ENCODE measurements at regions not wholly inside any gene's neighbourhood (a gene's known extent, or its start where the extent isn't known, plus 50 kb on each side); places are given as distances from the start of the nearest gene placed in this dataset.

DNA sequence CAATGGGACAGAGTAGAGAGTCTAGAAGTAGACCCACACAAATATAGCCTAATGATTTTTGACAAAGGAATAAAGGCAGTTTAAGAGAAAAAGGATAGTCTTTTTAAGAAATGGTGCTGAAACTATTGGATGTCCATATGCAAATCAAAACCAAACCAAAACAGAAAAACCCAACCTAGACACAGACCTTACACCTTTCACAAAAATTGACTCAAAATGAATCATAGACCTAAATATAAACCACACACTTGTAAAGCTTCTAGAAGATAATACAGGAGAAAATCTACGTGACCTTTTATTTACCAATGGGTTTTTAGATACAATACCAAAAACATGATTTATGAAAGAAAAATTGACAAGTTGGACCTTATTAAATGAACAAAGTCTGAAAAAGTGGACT lies 66.4 kb upstream of the MPHOSPH6 start:
- no peak overlapping the region for H3K4me3 Mint-ChIP-seq
- H3K4me1 Mint-ChIP-seq (ENCODE audit: unreplicated experiment): no peaks in the 10 kb centered on the region
- H3K9me3 Mint-ChIP-seq: no peaks in the 10 kb centered on the region
- no peak for TF ChIP-seq CTCF (conservative IDR thresholded peaks at IDR 0.05)
- peaks cover 11% of the 10 kb centered on the region for H3K27me3 Mint-ChIP-seq
- no peak for DNase-seq (ENCODE audit: extremely low spot score, unreplicated experiment)
- no peak overlapping the region for H3K27ac Mint-ChIP-seq
- H3K36me3 Mint-ChIP-seq: no peaks in the 10 kb centered on the region

GRCh38 chr16:82232806-82233205 lies 62.8 kb upstream of the MPHOSPH6 start:
- H3K27me3 Mint-ChIP-seq: peaks cover 13% of the 10 kb centered on the region
- DNase-seq (ENCODE audit: extremely low spot score, unreplicated experiment): no peak
- H3K36me3 Mint-ChIP-seq: no peaks in the 10 kb centered on the region
- H3K4me1 Mint-ChIP-seq (ENCODE audit: unreplicated experiment): no peaks in the 10 kb centered on the region
- H3K9me3 Mint-ChIP-seq: no peaks in the 10 kb centered on the region
- no peak overlapping the region for H3K27ac Mint-ChIP-seq
- TF ChIP-seq CTCF (conservative IDR thresholded peaks at IDR 0.05): no peak
- no peak overlapping the region for H3K4me3 Mint-ChIP-seq

- Mint-ChIP-seq H3K27me3 (peaks cover 18% of the 10 kb centered on the region), H3K4me3 (no peak overlapping the region)
Observed at GRCh38 chr16:82231008-82231787, 61.2 kb upstream of the MPHOSPH6 start.

DNA sequence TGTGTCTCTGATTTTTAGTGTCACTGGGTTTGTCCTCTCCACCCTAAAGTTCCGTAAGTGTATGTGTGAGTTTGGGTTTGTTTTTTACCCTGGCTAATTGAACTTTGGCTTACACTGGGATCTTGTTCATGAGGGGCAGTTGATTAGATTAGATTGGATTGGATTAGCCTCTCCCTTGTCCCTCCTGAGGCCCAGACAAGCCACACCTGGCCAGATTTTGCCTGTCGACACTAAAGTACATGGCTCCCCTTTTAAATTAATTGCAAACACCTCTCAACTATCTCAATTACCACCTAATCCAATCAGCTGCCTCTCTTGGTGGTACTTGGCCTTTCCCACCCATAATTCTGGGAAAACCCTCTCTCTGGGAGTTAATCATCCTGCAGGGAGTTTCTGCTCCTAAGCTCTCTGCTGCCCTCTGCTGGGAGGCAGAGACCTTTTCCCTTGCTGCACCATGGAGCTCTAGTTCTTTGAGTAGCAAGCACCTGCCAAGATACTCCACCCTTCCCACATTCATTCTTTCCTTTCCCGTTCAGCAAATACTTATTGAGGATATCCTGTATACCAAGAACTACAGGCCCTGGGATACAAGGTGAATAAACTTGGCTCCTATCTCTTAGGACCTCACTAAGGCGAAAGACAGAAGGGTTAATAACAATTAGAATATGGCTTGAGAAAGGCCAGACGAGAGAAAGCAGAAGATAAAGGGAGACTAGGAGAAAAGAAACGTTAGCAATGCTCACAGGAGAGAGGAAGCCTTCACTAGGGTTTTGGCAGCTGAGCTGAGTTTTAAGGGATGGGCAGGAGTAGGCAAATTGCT lies 60.0 kb upstream of the MPHOSPH6 start:
- H3K27me3 Mint-ChIP-seq: peaks cover 18% of the 10 kb centered on the region
- H3K4me1 Mint-ChIP-seq (ENCODE audit: unreplicated experiment): no peaks in the 10 kb centered on the region
- DNase-seq (ENCODE audit: extremely low spot score, unreplicated experiment): no peak
- no peak overlapping the region for H3K27ac Mint-ChIP-seq
- H3K4me3 Mint-ChIP-seq: no peak overlapping the region
- peak; percentile 92 for TF ChIP-seq CTCF (conservative IDR thresholded peaks at IDR 0.05)
- H3K9me3 Mint-ChIP-seq: no peaks in the 10 kb centered on the region
- H3K36me3 Mint-ChIP-seq: no peaks in the 10 kb centered on the region

More at GRCh38 chr16:82231008-82231787, 61.2 kb upstream of the MPHOSPH6 start:
- Mint-ChIP-seq H3K36me3 (no peaks in the 10 kb centered on the region), H3K9me3 (no peaks in the 10 kb centered on the region), H3K4me1 (ENCODE audit: unreplicated experiment) (no peaks in the 10 kb centered on the region), H3K27ac (no peak overlapping the region)
- no peak for DNase-seq (ENCODE audit: extremely low spot score, unreplicated experiment)
- no peak for TF ChIP-seq CTCF (conservative IDR thresholded peaks at IDR 0.05)

DNA sequence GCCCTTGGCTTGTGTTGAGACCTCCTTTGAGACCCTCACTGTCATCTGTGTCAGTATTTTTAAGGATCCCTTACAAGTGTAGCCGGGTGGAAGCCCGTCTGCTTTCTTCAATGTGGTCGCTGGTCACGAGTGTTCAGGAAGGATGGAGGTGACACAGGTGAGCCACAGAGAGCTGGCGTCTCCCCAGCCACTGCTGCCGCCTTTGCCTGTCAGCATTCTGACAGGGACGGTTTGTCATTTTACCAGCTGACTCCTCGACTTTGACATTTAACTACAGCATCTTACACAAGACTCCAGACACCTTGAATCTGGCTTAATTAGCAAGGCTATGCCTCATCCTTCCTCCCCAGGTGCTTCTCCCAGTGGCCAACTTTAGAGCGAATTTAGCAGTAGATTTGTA lies 56.3 kb upstream of the MPHOSPH6 start:
- no peaks in the 10 kb centered on the region for H3K36me3 Mint-ChIP-seq
- no peak for DNase-seq (ENCODE audit: extremely low spot score, unreplicated experiment)
- no peak overlapping the region for H3K27ac Mint-ChIP-seq
- no peak for TF ChIP-seq CTCF (conservative IDR thresholded peaks at IDR 0.05)
- no peaks in the 10 kb centered on the region for H3K9me3 Mint-ChIP-seq
- no peaks in the 10 kb centered on the region for H3K4me1 Mint-ChIP-seq (ENCODE audit: unreplicated experiment)
- peaks cover 18% of the 10 kb centered on the region for H3K27me3 Mint-ChIP-seq
- no peak overlapping the region for H3K4me3 Mint-ChIP-seq

Measured in type B pancreatic cell (in vitro differentiated cells).